ENCODE measurements at regions not wholly inside any gene's neighbourhood (a gene's known extent, or its start where the extent isn't known, plus 50 kb on each side); places are given as distances from the start of the nearest gene placed in this dataset.

DNA sequence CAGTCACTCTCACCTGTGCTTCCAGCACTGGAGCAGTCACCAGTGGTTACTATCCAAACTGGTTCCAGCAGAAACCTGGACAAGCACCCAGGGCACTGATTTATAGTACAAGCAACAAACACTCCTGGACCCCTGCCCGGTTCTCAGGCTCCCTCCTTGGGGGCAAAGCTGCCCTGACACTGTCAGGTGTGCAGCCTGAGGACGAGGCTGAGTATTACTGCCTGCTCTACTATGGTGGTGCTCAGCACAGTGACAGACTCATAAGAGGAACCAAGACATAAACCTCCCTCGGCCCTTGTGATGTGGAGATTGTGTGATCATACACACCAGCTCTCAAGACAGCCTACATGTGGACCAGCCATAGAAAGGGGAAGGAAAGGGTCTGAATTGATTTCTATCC lies 113.3 kb downstream of the ZNF280B start:
- Histone ChIP-seq H2AFZ (ENCODE audit: low read length) (no peak overlapping the region), H3K23me2 (ENCODE audit: insufficient read length, low read depth, low read length, poor library complexity, severe bottlenecking) (no peaks in the 10 kb centered on the region), H3K14ac (ENCODE audit: insufficient read depth, low read length) (no peak overlapping the region), H2BK20ac (ENCODE audit: low read depth, low read length, poor library complexity, severe bottlenecking) (no peak overlapping the region), H3K27me3 (ENCODE audit: insufficient read depth, low read length) (peaks cover 85% of the 10 kb centered on the region), H3K56ac (ENCODE audit: insufficient read length, low read depth, low read length) (no peak overlapping the region), H3K27ac (ENCODE audit: insufficient read length, low read depth, low read length) (no peak overlapping the region), H3K23ac (ENCODE audit: insufficient read length, low read depth, low read length) (no peak overlapping the region), H2AK5ac (ENCODE audit: insufficient read length, low read length) (no peak overlapping the region), H3K4ac (ENCODE audit: low read depth, low read length) (no peak overlapping the region), H4K91ac (ENCODE audit: insufficient read length, low read depth, low read length) (no peak overlapping the region), H4K20me1 (ENCODE audit: control insufficient read depth, insufficient read depth, insufficient read length) (no peaks in the 10 kb centered on the region), H4K5ac (ENCODE audit: insufficient read length, low read depth, low read length) (no peak overlapping the region), H3T11ph (ENCODE audit: low read length) (no peak overlapping the region), H4K8ac (replicated peaks; ENCODE audit: insufficient read length, low read depth, low read length) (no peak overlapping the region), H3K79me1 (ENCODE audit: insufficient read depth, low read depth, low read length, poor library complexity, severe bottlenecking) (no peaks in the 10 kb centered on the region), H3K4me1 (ENCODE audit: insufficient read depth, low read length) (no peaks in the 10 kb centered on the region), H2BK5ac (ENCODE audit: insufficient read length, low read length) (no peak overlapping the region), H3K4me2 (ENCODE audit: insufficient read depth, insufficient read length, low read length) (no peak overlapping the region), H3K18ac (ENCODE audit: insufficient read length, low read depth, low read length) (no peak overlapping the region), H2BK12ac (ENCODE audit: insufficient read length, low read depth, low read length) (no peak overlapping the region), H3K9ac (ENCODE audit: extremely low read depth, insufficient read length, low read length) (no peak overlapping the region), H3K79me2 (ENCODE audit: insufficient read depth, low read length) (no peaks in the 10 kb centered on the region), H2BK15ac (ENCODE audit: low read depth, low read length) (no peak overlapping the region), H2BK120ac (ENCODE audit: low read depth, low read length, poor library complexity, severe bottlenecking) (no peak overlapping the region), H3K9me3 (ENCODE audit: control insufficient read depth, low read depth, low read length) (no peaks in the 10 kb centered on the region)
- TF ChIP-seq, protein P1, sequence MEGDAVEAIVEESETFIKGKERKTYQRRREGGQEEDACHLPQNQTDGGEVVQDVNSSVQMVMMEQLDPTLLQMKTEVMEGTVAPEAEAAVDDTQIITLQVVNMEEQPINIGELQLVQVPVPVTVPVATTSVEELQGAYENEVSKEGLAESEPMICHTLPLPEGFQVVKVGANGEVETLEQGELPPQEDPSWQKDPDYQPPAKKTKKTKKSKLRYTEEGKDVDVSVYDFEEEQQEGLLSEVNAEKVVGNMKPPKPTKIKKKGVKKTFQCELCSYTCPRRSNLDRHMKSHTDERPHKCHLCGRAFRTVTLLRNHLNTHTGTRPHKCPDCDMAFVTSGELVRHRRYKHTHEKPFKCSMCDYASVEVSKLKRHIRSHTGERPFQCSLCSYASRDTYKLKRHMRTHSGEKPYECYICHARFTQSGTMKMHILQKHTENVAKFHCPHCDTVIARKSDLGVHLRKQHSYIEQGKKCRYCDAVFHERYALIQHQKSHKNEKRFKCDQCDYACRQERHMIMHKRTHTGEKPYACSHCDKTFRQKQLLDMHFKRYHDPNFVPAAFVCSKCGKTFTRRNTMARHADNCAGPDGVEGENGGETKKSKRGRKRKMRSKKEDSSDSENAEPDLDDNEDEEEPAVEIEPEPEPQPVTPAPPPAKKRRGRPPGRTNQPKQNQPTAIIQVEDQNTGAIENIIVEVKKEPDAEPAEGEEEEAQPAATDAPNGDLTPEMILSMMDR (conservative IDR thresholded peaks at IDR 0.05): no peak
- H3K36me3 Mint-ChIP-seq (ENCODE audit: insufficient read depth in 1 of 3, low read depth in 3 of 3): no peaks in the 10 kb centered on the region; a peak in 1 of 7 replicates
- H3K27ac Mint-ChIP-seq: no peak overlapping the region
- DNase-seq: no peak
- H3K4me1 Mint-ChIP-seq: no peaks in the 10 kb centered on the region
- peaks cover 100% of the 10 kb centered on the region for H3K27me3 Mint-ChIP-seq (ENCODE audit: low read depth)
- H3K4me3 Mint-ChIP-seq: no peak overlapping the region; a peak in 1 of 5 replicates
- peaks cover 6 to 15% of the 10 kb centered on the region in 2 experiments; a peak in 4 of 5 replicates for H3K9me3 Mint-ChIP-seq
- WGBS (ENCODE audit: extremely low coverage, insufficient read length, low lambda C conversion rate): no CpG with 5 or more reads among the region's 3 CpGs
